Vagina (tissue), 2 donors: ENCODE measurements at regions not wholly inside any gene's neighbourhood (a gene's known extent, or its start where the extent isn't known, plus 50 kb on each side); places are given as distances from the start of the nearest gene placed in this dataset.

Source experiments
- DNase-seq, 2 donors: peaks; one replicate each; pipeline ENCODE4 v3.0.0-alpha.2; 2017; ENCODE audit errors: extremely low spot score in 2 of 2
- H3K27ac ChIP-seq: fragments of 200-600 bp; sonication (generic); one replicate; pipeline ENCODE4 v1.5.1; 2019
- H3K27me3 ChIP-seq: fragments of 200-600 bp; sonication (generic); one replicate; pipeline ENCODE4 v1.5.1; 2019
- H3K36me3 ChIP-seq, 2 donors: fragments of 200-600 bp; sonication (generic); one replicate each; pipeline ENCODE4 v1.5.1; 2017 to 2019
- H3K4me1 ChIP-seq: fragments of 200-600 bp; sonication (generic); one replicate; pipeline ENCODE4 v1.5.1; 2019
- H3K4me3 ChIP-seq, 2 donors: fragments of 200-600 bp; sonication (generic); 1 replicate in 1 of 2; 2 replicates in 1 of 2; pipeline ENCODE4 v1.5.1; 2016 to 2019
- H3K9me3 ChIP-seq: fragments of 200-600 bp; sonication (generic); one replicate; pipeline ENCODE4 v1.5.1; 2019
- CTCF ChIP-seq, 3 experiments: fragments of 450-650 bp in 2 of 3; fragments of 200-600 bp in 1 of 3; sonication (generic) in 1 of 3; IDR thresholded peaks; one replicate each; pipeline ENCODE4 v1.5.1; 2017 to 2019; ENCODE audit warnings: antibody characterized with exemption in 3 of 3, mild to moderate bottlenecking in 2 of 3, moderate library complexity in 2 of 3
- POLR2A ChIP-seq, 2 donors: fragments of 450-650 bp; IDR thresholded peaks; one replicate each; pipeline ENCODE4 v1.6.1; 2017; ENCODE audit warnings: antibody characterized with exemption in 2 of 2, mild to moderate bottlenecking in 2 of 2, moderate library complexity in 2 of 2
- POLR2AphosphoS5 ChIP-seq, 2 donors: sonication (generic); formaldehyde crosslinking; IDR thresholded peaks; one replicate each; pipeline ENCODE4 v1.9.0; 2017; ENCODE audit warnings: antibody characterized with exemption in 2 of 2, mild to moderate bottlenecking in 2 of 2, low read depth in 1 of 2; ENCODE audit not compliant: insufficient read depth in 1 of 2
- intact Hi-C: fragments of 100-400 bp; cut with DNase I; formaldehyde crosslinking; loops from one replicate; pipeline ENCODE4 v1.15.1; 2023

GRCh38 chr10:43913676-43914235 lies 265.1 kb upstream of the ZNF32 start:
- Histone ChIP-seq H3K27me3 (no peaks in the 10 kb centered on the region), H3K4me1 (peaks cover 9% of the 10 kb centered on the region), H3K4me3 (no peak overlapping the region), H3K9me3 (no peaks in the 10 kb centered on the region), H3K36me3 (no peaks in the 10 kb centered on the region), H3K27ac (no peak overlapping the region)
- DNase-seq, result no peak
- TF ChIP-seq POLR2A (IDR thresholded peaks at IDR 0.05) (no peak), CTCF (IDR thresholded peaks at IDR 0.05) (no peak), POLR2AphosphoS5 (IDR thresholded peaks at IDR 0.05; ENCODE audit: insufficient read depth in 1 of 2, low read depth in 1 of 2) (no peak)
- intact Hi-C loops, result no loop called here

- no peak overlapping the region for H3K27ac ChIP-seq
- intact Hi-C loops, result no loop called here
- H3K4me3 ChIP-seq, result no peak overlapping the region
- H3K9me3 ChIP-seq, result no peaks in the 10 kb centered on the region
- H3K4me1 ChIP-seq, result peaks cover 9% of the 10 kb centered on the region
- no peaks in the 10 kb centered on the region for H3K36me3 ChIP-seq
- no peaks in the 10 kb centered on the region for H3K27me3 ChIP-seq
- no peak for DNase-seq
- TF ChIP-seq POLR2AphosphoS5 (IDR thresholded peaks at IDR 0.05; ENCODE audit: insufficient read depth in 1 of 2, low read depth in 1 of 2) (no peak), POLR2A (IDR thresholded peaks at IDR 0.05) (no peak), CTCF (IDR thresholded peaks at IDR 0.05) (no peak)
Measured at GRCh38 chr10:43912469-43912868, 263.8 kb upstream of the ZNF32 start.

GRCh38 chr10:43906490-43906889 lies 257.8 kb upstream of the ZNF32 start:
- TF ChIP-seq POLR2A (IDR thresholded peaks at IDR 0.05) (no peak), POLR2AphosphoS5 (IDR thresholded peaks at IDR 0.05; ENCODE audit: insufficient read depth in 1 of 2, low read depth in 1 of 2) (no peak), CTCF (IDR thresholded peaks at IDR 0.05) (no peak)
- H3K36me3 ChIP-seq, result no peaks in the 10 kb centered on the region
- no peaks in the 10 kb centered on the region for H3K9me3 ChIP-seq
- intact Hi-C loops, result no loop called here
- no peaks in the 10 kb centered on the region for H3K27me3 ChIP-seq
- peak in 1 of 2 donors; percentile 85 for DNase-seq
- H3K4me3 ChIP-seq, result peak overlapping the region in 1 of 2 donors; percentile 16
- peak overlapping the region; percentile 49 for H3K27ac ChIP-seq
- H3K4me1 ChIP-seq, result peaks cover 25% of the 10 kb centered on the region

- Histone ChIP-seq H3K36me3 (no peaks in the 10 kb centered on the region), H3K9me3 (no peaks in the 10 kb centered on the region), H3K4me1 (peaks cover 17% of the 10 kb centered on the region), H3K27me3 (no peaks in the 10 kb centered on the region), H3K27ac (peak overlapping the region; percentile 48), H3K4me3 (no peak overlapping the region)
- no peak for DNase-seq
- intact Hi-C loops, result no loop called here
- TF ChIP-seq POLR2AphosphoS5 (IDR thresholded peaks at IDR 0.05; ENCODE audit: insufficient read depth in 1 of 2, low read depth in 1 of 2) (no peak), POLR2A (IDR thresholded peaks at IDR 0.05) (no peak), CTCF (IDR thresholded peaks at IDR 0.05) (no peak)
Measured at GRCh38 chr10:43905512-43906236, 257.0 kb upstream of the ZNF32 start.

- Histone ChIP-seq H3K4me1 (peaks cover 16% of the 10 kb centered on the region), H3K4me3 (no peak overlapping the region), H3K36me3 (no peaks in the 10 kb centered on the region), H3K9me3 (no peaks in the 10 kb centered on the region), H3K27ac (no peak overlapping the region), H3K27me3 (no peaks in the 10 kb centered on the region)
- TF ChIP-seq POLR2AphosphoS5 (IDR thresholded peaks at IDR 0.05; ENCODE audit: insufficient read depth in 1 of 2, low read depth in 1 of 2) (no peak), POLR2A (IDR thresholded peaks at IDR 0.05) (no peak), CTCF (IDR thresholded peaks at IDR 0.05) (no peak)
- intact Hi-C loops, result no loop called here
- DNase-seq, result no peak
Measured at GRCh38 chr10:43904844-43905243, 256.2 kb upstream of the ZNF32 start.
